GM21723 (cell line): ENCODE measurements at regions not wholly inside any gene's neighbourhood (a gene's known extent, or its start where the extent isn't known, plus 50 kb on each side); places are given as distances from the start of the nearest gene placed in this dataset.

Experiments
- ATAC-seq: cut with Tn5 transposase; IDR thresholded peaks from one replicate; pipeline ENCODE4 v1.9.1; 2021; ENCODE audit warnings: mild to moderate bottlenecking, moderate library complexity; ENCODE audit not compliant: unreplicated experiment

DNA sequence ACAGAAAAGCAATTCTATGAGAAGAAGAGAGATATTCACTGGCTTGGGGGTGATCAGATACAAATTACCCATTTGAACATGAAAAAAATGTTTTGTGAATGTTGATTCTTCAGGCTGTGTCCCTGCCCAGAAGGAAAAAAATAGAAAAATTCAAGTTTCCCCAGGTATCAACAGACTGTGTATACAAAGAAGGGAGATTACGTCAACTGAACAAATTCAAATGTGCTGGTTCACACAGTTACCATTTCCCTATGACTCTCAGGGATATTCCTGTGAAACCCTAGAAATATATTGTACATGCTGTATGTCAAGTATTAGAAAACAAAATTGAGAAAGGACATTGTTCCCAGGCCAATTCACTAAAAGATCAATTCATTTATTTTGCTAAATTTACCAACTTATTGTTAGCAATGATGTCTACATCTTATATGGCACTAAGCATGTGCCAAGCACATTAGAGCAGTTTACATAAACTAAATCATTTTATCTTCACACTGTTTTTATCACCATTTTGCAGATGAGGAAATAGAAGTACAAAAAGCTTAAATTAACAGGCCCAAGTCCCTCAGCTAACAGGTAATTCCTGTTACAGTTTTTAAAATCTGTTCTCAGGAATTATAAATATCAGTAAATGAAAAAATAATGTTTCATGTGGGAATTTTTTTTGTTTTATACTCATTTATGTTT lies 306.7 kb upstream of the ROBO2 start:
- ATAC-seq, result no peak

DNA sequence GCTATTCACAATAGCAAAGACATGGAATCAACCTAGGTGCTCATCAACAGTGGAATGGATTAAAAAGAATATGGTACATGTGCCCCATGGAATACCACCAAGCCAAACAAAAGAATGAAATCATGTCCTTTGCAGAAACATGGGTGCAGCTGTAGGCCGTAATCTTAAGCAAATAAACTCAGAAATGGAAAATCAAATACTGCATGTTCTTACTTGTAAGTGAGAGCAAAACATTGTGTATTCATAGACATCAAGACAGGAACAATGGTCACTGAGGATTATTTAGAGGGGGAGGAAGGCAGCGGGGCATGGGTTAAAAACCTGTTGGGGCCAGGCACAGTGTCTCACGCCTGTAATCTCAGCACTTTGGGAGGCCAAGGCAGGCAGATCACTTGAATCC lies 304.7 kb upstream of the ROBO2 start:
- ATAC-seq, result no peak

DNA sequence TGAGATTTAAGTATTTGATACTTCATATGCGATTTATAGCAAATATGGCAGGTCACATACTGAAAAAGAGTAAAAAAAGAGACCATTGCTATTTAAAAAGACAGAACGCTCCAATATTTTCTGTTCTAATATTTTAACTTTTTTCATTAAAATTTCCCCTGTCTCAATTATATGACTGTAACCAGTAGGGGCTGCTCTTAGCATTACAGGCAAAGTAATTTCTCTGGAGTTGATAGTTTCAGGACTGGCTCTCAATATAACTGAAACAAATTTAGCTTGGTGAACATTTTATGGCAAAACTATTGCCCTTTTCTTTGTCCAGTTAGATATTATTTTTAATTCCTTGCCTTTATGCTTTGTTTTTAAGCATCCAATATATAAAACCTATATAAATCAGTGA lies 286.3 kb upstream of the ROBO2 start:
- no peak for ATAC-seq

DNA sequence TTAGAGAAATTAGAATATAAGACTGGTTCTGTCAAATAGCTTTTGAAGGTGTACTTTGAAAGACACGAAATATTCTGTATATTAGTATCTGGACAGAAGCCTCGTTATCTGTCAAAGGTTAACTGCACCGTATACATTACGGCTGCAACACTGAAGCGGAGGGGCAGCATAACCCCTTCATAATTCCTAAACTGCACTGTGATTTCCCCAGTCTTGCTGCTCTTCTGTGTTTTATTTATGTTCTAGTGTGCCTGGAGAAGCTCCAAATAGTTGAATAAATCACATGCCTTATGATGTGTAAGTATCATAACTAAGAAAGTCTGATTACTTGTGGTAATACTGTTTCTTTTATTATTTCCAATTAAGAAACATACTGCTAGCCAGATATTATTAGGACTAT lies 285.7 kb upstream of the ROBO2 start:
- ATAC-seq, result no peak

DNA sequence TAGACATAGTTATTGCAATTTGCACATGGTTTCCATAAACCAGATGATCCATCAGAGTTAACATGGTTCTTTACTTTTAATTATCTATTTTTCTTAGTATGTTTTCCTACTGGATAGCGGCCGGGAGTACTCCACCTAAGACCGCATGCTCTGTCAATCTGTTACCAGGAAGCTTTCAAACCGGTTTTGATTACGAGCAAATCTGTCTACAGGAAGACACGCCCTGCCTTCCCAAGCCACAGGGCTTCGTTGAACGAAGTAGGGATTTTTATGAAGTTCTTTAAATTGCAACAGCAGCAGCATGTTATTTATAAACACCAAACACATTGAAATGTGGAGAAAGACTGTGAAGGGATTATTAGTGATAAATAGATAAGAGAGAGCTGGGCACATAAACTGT lies 283.3 kb upstream of the ROBO2 start:
- ATAC-seq, result no peak

DNA sequence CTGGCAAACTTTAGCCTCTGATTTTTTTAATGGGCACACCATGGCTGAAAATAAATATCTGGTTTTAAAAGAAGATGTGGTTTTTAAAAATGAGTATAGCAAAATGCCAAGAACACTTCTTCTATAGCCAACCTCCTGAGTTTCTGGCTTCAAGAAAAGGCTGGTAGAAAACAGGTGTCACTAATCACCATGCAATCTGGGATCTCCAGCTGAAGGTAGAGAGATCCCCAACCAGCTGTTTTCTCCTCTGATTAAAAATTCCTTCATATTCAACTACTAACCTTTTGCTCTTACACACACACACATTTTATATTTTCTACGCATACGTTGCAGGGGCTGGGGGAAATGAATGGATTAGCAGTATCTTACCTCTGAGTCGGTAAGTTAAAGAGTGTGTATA lies 279.6 kb upstream of the ROBO2 start:
- no peak for ATAC-seq

DNA sequence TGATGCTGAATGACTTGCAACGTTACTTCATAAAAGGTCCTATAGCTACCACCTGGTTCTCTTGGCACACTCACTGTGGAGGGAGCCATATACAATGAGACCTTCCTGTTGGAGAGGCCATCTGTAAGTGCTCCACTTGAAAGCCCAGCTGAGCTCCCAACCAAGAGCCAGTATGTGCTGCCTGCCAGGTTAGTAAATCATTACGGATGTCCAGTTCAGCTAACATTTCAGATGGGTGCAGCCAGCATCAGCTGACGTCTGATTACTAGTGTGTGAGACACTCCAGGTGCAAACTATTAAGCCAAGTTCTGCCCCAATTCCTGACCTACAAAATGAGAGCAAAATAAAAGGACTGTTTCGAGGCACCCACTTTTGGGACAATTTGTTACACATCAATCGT lies 274.4 kb upstream of the ROBO2 start:
- ATAC-seq, result no peak

DNA sequence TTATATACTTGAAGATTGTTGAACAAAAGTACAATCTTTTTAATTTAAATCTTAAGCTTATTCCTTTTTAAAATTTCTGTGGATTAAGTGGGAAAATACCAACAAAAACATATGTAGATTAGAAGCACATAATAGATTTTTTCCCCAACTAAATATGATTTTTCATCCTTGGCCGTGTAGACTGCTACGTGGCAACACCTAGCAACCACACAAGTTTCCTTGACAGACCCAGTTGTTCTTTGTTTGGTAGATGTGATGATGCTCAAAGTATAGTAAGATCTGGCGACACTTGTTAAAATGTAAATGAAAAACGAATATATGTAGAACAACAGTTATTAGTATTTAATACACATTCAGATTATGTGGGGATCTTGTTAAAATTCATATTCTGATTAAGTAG lies 271.0 kb upstream of the ROBO2 start:
- ATAC-seq, result no peak

DNA sequence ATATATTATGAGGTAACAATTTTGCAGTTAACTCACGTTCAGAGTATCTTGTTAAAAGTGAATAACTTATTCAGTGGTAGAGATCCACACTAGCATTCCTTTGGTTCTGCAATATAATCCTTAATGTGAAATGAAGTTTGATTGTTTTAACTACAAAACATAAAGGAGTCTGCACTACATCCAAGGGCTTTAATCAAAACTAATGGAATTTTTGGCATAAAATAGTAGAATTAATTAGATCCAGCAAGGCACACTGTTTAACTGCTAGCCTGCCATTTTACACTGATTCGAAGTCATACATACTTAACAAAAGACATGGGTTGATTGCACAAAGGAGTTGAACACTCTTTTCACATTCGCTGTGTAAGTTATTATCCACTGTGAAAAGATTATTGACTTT lies 263.0 kb upstream of the ROBO2 start:
- no peak for ATAC-seq

DNA sequence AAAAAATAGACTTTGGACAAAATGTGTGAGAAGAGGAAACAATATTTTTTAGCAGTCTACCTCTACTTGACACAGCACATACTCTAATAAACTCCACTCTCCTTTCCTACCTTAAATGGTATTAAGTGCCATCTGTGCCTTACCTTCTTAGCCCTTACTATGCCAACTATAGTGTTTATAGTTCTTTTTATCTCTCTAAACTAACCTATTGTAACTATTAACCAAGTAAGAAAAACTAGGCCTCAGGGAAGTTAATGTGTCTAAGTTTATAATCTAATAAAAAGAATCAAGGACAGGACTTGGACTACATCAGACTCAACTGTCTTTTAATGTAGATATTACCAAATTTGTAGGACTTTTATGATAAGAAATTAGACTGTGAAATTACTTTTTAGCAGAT lies 251.7 kb upstream of the ROBO2 start:
- no peak for ATAC-seq

DNA sequence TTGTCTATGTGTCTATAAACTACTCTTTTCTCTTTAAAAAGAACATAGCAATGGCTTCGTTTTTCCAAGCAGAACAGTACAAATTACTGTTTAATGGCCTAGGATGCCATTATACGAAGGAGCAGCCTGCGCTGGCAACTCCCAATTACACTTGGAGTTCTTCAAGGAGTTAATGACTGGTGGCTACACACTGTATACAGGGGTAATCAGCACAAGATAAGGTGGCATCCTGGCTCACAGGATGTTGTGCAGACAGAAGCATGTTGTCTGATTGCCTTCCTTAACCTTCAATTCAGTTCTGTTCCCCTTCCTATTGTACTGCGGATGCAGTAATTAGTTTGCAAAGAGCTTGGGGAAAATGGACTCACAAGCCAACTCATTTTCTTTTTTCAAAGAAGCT lies 250.7 kb upstream of the ROBO2 start:
- ATAC-seq, result no peak

DNA sequence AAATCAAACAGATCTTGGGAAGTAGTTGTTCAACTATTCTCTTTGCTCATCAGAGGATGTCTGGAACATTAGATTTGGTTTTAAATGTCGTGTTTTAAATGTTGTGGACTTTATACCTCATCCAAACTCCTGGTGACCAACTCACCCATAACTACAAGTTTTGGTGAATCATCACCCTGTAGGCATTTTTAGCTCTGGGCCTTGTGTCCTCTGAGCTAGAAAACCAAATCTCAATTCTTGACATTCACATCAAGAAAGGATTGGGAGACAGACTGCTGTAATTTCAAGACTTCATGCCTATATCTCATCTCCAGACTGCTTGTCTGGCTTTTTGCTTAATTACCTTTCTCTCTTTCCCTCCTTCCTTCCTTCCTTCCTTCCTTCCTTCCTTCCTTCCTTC lies 228.5 kb upstream of the ROBO2 start:
- no peak for ATAC-seq

DNA sequence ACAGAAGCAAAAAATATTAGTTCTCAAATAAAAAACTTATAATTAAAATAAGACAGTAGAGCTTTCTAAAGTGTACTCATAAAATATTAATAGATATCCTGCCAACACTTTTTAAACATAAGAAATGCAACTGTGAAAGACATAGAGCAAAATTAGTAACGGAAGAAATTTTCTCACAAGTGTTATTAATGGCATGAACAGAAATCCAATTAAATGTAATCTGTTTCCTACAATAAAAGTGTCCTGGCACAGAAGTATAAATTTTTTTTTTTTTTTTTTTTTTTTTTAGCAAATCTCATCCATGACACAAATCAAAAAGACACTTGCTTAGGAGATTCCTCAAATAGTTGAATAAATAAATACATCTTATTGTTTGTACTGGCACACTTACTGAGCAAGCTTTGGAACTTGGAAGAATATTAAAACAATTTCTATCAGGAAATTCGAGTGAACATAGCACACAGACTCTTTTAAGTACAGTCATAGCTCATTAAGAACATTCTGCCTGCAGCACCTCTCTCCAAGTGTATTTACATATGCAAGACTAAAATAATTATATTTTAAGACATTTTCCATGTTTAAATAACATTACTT lies 227.2 kb upstream of the ROBO2 start:
- no peak for ATAC-seq

DNA sequence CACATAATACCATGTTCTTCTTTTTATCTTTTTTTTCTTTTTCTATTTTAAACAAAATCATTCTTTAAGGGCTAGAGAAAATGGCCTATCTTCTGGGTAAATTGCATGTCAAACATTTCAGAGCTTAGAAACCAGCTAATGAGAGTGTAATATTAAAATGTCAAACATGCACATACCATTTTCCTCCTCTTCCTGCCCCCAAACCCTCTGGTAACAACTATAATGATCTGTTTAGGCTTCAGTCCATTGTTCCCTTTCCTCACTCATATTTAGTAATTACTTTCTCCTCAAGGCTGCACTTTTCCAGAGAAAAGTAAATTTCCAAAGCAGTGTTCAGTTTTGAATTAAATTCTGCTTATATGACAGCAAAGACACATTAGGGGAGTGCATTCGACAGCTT lies 224.3 kb upstream of the ROBO2 start:
- ATAC-seq, result no peak

DNA sequence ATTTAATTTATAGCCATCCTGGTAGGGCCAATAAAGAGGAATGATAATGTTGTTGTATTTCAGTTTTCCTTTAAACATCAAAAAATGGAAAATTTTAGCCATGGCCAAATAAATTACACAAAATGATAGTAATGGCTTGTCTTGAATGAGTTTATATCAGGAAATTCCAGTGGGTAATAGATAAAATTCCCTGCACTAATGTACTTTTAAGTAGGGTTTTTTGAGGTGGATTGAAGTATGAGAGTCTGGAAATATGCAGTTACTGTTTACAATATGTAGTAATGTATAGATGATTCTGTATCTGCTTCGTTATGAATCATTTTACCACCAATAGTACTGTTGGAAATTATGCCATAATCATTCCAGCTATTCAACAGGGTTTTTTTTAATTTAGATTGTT lies 219.4 kb upstream of the ROBO2 start:
- no peak for ATAC-seq

DNA sequence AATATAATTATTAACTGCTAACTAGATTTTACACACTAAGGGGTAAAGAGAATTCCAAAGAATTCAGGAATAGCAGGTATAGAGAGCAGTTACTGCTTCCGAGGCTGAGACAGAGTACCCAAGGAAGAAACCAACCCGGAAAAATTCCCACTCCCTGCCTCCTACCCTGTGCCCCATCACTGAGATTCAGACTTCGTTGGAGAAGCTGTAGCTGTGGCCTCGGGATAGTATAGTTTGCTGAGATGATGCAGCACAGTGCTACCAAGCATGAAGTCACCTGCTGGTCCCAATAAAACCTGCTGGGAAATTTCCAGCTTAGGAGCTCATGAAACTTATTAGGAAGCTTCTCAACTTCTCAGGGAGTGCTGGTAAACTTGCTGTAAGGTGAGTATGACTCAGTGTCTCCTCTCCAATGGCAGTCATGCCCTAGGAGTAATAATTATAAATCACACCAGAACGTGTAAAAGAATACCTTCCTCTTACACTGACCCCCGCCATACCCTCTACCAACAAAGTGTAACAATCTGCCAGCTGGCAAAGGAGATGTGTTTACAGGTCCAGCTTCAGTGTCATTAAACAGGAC lies 215.2 kb upstream of the ROBO2 start:
- ATAC-seq, result no peak

DNA sequence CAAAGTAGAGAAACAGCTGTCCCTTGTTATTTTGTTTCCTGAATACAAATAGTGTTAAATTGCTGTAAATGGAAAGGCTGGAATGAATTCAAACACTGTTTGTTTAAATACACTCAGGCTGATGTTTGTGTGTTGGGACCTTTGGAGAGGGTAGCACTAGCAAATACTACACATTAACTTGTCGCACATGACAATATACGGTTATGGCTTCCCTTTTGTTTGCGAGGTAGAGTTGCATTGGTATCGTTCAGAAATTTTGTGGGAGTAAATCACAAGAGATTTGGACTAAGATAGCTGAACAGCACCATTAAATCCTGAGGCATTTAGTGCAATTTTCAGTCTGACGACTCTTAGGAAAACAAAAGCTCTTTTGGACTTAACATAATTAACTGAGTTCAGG lies 213.0 kb upstream of the ROBO2 start:
- no peak for ATAC-seq

DNA sequence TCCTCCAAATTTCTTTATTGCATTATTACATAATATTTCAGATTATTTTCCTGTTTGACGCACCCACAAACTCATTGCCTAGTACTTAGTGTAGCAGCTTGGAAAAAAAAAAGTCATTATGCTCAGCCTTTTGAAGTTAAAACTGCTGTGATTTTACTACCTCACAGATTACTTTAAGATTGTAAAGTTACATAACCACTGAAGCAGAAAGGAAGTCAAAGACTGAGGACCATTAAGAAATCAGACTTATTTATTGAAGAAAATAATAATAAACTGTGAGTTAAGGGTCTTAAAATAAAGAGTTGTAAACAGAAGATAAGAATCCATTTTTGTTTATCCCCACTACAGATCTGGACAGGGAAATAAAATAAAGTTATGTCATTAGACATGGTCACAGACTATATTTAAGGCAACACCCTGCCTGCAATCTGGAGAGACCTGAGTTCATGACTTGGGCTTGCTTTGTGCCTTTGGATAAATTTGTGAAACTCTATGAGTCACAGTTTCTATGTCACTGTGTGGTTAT lies 212.1 kb upstream of the ROBO2 start:
- ATAC-seq, result no peak

DNA sequence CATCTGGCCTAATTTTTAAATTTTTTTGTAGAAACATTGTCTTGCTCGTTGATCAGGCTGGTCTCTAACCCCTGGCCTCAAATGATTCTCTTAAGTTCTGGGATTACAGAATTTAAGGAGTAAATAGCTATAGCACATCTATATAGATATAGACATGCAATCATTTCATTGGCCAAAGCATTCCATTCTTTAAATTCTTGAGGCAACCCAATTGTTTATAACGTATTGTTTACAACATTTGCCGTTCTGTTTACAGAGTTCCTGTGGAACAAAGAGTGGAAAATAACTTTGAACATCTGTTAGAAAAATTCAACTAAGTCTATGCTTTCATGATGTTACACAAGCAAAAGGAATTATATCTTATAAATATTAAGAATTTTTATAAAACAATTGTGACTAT lies 205.2 kb upstream of the ROBO2 start:
- ATAC-seq, result no peak

DNA sequence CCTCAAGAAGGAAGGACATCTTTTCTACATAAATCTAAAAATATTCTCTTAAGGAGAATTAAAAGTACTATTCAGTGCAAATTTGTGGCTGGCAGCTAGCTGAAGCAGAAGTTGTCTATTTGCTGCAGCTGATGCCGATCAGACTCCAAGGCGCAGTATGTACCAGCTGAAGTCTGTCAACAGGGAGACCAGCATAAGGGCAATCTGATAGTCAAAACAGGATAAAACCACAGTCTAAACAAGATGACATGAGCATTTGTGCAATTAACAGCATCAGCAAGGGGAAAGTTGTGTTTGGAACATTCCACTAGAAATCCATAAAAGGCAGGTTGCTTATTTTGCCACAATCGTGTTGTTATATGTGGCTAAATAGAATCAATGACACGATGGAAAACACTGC lies 198.2 kb upstream of the ROBO2 start:
- no peak for ATAC-seq

DNA sequence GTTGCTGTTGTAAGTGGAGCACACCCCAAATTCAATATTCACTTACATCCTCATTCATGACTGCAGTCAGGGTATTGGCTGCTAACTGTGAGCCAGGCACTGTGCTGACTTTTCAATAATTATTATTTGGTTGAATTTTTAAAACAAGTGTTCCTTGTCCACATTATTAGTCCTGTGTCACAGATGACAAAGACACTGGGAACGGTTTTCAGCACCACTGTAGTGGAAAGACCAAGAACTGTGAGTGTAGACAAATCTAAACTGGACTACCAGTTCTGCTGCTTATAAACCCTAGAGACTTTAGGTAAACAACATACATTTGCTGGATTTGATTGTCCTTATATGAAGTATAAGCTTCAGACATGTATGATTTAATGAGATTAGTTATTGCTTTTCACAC lies 197.7 kb upstream of the ROBO2 start:
- ATAC-seq, result no peak

DNA sequence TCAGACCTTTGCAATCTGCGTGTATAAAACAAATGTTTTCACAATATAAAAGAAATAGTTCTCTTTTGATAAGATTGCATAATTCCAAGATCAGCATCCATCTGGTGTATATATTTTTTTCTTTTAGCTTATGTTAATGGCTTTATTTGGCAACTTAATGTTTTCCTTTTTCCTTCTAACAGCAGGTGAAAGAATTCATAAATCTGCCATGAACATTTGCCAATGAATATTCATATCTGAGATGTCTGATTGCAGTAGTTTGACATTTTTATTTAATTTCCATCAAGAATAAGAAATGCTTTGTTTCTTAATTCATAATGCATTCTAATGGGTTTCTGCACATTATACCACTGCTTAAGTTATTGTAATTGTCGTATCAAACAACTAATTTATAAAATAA lies 184.4 kb upstream of the ROBO2 start:
- ATAC-seq, result no peak

DNA sequence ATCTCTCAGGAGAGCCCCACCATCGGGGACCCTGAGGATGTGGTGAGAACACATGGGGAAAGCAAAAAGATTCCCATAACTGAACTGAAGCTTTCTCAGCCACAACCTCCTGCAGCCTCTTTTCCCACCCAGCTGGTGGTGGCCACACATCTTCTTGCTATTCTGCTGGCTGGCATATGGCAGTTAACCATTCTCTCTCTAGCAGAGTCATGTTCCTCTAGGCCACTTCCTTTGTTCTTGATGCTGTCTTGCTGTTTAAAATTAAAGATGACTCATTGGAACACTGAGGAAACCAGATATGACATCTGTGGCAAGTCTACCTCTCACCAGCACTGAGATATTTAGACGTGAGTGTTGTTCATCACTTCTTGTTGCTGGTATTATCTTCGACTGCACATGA lies 180.3 kb upstream of the ROBO2 start:
- no peak for ATAC-seq
